HEK293 (cell line): ENCODE measurements at regions not wholly inside any gene's neighbourhood (a gene's known extent, or its start where the extent isn't known, plus 50 kb on each side); places are given as distances from the start of the nearest gene placed in this dataset.

ENCODE experiments used
- CTCF ChIP-seq: fragments of 450-650 bp; formaldehyde crosslinking; IDR thresholded peaks from 2 replicates; pipeline ENCODE4 v1.5.1; 2016; ENCODE audit warnings: missing biosample characterization, missing genetic modification characterization
- ZFP37 ChIP-seq: fragments of 450-650 bp; formaldehyde crosslinking; IDR thresholded peaks from 2 replicates; pipeline ENCODE4 v1.5.1; 2016; ENCODE audit warnings: missing biosample characterization, missing genetic modification characterization
- ZFP41 ChIP-seq: fragments of 450-650 bp; formaldehyde crosslinking; IDR thresholded peaks from 2 replicates; pipeline ENCODE4 v1.5.1; 2016; ENCODE audit warnings: missing biosample characterization, missing genetic modification characterization, borderline replicate concordance
- ZNF239 ChIP-seq: fragments of 450-650 bp; formaldehyde crosslinking; IDR thresholded peaks from 2 replicates; pipeline ENCODE4 v1.5.1; 2016; ENCODE audit warnings: missing biosample characterization, missing genetic modification characterization
- ZNF24 ChIP-seq: fragments of 450-650 bp; formaldehyde crosslinking; IDR thresholded peaks from 2 replicates; pipeline ENCODE4 v1.5.1; 2016; ENCODE audit warnings: missing biosample characterization, missing genetic modification characterization
- ZNF311 ChIP-seq: fragments of 450-650 bp; formaldehyde crosslinking; IDR thresholded peaks from 2 replicates; pipeline ENCODE4 v1.5.1; 2017; ENCODE audit warnings: missing biosample characterization, missing genetic modification characterization, borderline replicate concordance
- ZNF398 ChIP-seq: fragments of 450-650 bp; formaldehyde crosslinking; IDR thresholded peaks from 2 replicates; pipeline ENCODE4 v1.5.1; 2017; ENCODE audit warnings: missing biosample characterization, missing genetic modification characterization
- ZNF423 ChIP-seq: fragments of 450-650 bp; formaldehyde crosslinking; IDR thresholded peaks from 2 replicates; pipeline ENCODE4 v1.5.1; 2016; ENCODE audit warnings: missing biosample characterization, missing genetic modification characterization
- ZNF510 ChIP-seq: fragments of 450-650 bp; formaldehyde crosslinking; IDR thresholded peaks from 2 replicates; pipeline ENCODE4 v1.5.1; 2018; ENCODE audit warnings: mild to moderate bottlenecking, missing genetic modification characterization, missing biosample characterization; ENCODE audit not compliant: insufficient replicate concordance
- ZNF544 ChIP-seq: fragments of 450-650 bp; formaldehyde crosslinking; IDR thresholded peaks from 2 replicates; pipeline ENCODE4 v1.5.0; 2017; ENCODE audit warnings: missing biosample characterization, missing genetic modification characterization
- ZNF585B ChIP-seq: fragments of 450-650 bp; formaldehyde crosslinking; IDR thresholded peaks from 2 replicates; pipeline ENCODE4 v1.5.1; 2016; ENCODE audit warnings: missing biosample characterization, missing genetic modification characterization
- ZXDB ChIP-seq: fragments of 450-650 bp; formaldehyde crosslinking; IDR thresholded peaks from 2 replicates; pipeline ENCODE4 v1.5.1; 2016; ENCODE audit warnings: missing biosample characterization, missing genetic modification characterization
- TF ChIP-seq, protein P1 (sequence below): IDR thresholded peaks from 2 replicates; pipeline ENCODE4 v1.6.1; 2011; ENCODE audit warnings: mild to moderate bottlenecking, low read depth, low read length, borderline replicate concordance
- TF ChIP-seq, protein P2 (sequence below): fragments of 450-650 bp; formaldehyde crosslinking; IDR thresholded peaks from 2 replicates; pipeline ENCODE4 v1.5.1; 2016; ENCODE audit warnings: missing biosample characterization, missing genetic modification characterization

GRCh38 chr13:76741624-76742023 lies 144.6 kb downstream of the KCTD12 start:
- TF ChIP-seq ZNF24: no peak
- TF ChIP-seq CTCF (tag by site-specific recombination): no peak
- TF ChIP-seq ZXDB (tag by site-specific recombination): no peak
- no peak for TF ChIP-seq ZNF544 (tag by site-specific recombination)
- no peak for TF ChIP-seq ZNF398 (tag by site-specific recombination)
- no peak for TF ChIP-seq ZNF423
- TF ChIP-seq ZFP41 (tag by site-specific recombination): no peak
- no peak for TF ChIP-seq ZNF585B (tag by site-specific recombination)
- no peak for TF ChIP-seq ZNF311 (tag by site-specific recombination)
- TF ChIP-seq ZFP37 (tag by site-specific recombination): no peak
- TF ChIP-seq, protein P1, sequence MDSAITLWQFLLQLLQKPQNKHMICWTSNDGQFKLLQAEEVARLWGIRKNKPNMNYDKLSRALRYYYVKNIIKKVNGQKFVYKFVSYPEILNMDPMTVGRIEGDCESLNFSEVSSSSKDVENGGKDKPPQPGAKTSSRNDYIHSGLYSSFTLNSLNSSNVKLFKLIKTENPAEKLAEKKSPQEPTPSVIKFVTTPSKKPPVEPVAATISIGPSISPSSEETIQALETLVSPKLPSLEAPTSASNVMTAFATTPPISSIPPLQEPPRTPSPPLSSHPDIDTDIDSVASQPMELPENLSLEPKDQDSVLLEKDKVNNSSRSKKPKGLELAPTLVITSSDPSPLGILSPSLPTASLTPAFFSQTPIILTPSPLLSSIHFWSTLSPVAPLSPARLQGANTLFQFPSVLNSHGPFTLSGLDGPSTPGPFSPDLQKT: no peak
- no peak for TF ChIP-seq ZNF510 (tag by site-specific recombination)
- TF ChIP-seq, protein P2, sequence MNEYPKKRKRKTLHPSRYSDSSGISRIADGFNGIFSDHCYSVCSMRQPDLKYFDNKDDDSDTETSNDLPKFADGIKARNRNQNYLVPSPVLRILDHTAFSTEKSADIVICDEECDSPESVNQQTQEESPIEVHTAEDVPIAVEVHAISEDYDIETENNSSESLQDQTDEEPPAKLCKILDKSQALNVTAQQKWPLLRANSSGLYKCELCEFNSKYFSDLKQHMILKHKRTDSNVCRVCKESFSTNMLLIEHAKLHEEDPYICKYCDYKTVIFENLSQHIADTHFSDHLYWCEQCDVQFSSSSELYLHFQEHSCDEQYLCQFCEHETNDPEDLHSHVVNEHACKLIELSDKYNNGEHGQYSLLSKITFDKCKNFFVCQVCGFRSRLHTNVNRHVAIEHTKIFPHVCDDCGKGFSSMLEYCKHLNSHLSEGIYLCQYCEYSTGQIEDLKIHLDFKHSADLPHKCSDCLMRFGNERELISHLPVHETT (tag by site-specific recombination): no peak
- no peak for TF ChIP-seq ZNF239 (tag by site-specific recombination)
